ENCODE measurements at regions not wholly inside any gene's neighbourhood (a gene's known extent, or its start where the extent isn't known, plus 50 kb on each side); places are given as distances from the start of the nearest gene placed in this dataset.

DNA sequence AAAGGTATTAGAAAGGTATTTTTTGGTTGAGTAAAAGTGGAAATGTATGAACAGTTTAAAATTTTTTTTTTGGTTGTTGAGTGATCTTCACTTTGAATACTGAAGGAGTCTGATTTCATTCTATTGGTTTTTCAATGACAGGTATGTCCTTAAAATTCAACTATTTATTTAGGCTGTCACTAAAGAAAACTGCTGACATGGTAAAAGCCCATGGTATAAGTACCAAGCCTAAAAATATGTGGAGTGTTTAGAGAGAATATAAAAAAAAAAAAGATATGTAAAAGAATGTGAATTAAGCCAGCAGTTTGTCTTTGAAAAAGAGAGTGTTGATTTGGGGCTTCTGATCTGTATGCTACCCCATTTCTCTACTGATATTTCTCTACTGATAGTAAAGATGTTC is 90.3 kb upstream of the SUCLG2 start:
- Histone ChIP-seq H3K4ac (replicated peaks; ENCODE audit: insufficient read length, low read depth, low read length) (no peak overlapping the region), H3K79me2 (ENCODE audit: control insufficient read depth in 1 of 2, insufficient read depth in 2 of 2, low read length in 2 of 2) (no peaks in the 10 kb centered on the region), H3K23ac (ENCODE audit: insufficient read length) (no peak overlapping the region), H4K5ac (ENCODE audit: insufficient read length, low read depth, low read length) (no peak overlapping the region), H2BK5ac (ENCODE audit: low read depth, low read length) (no peak overlapping the region), H4K20me1 (replicated peaks in 1 of 2; ENCODE audit: control insufficient read depth in 1 of 2, insufficient read depth in 2 of 2, low read length in 2 of 2) (no peaks in the 10 kb centered on the region), H3K27ac (ENCODE audit: low read depth, low read length) (no peak overlapping the region), H2BK120ac (replicated peaks; ENCODE audit: low read depth, low read length) (no peak overlapping the region), H3K9ac (replicated peaks in 1 of 4; ENCODE audit: extremely low read depth in 1 of 4, low read depth in 3 of 4, low read length in 3 of 4) (no peak overlapping the region), H4K8ac (ENCODE audit: extremely low read depth, insufficient read depth, low read length) (no peak overlapping the region), H2AFZ (ENCODE audit: low read length) (no peak overlapping the region), H3K23me2 (ENCODE audit: low read depth, low read length) (no peaks in the 10 kb centered on the region), H3K27me3 (replicated peaks in 1 of 4; ENCODE audit: control insufficient read depth in 3 of 4, extremely low read depth in 1 of 4, insufficient read depth in 3 of 4, low read length in 3 of 4) (no peaks in the 10 kb centered on the region), H3K4me2 (ENCODE audit: insufficient read depth in 1 of 2, low read depth in 2 of 2, low read length in 2 of 2) (no peak overlapping the region), H3K56ac (replicated peaks; ENCODE audit: insufficient read length, low read depth, low read length) (no peak overlapping the region), H4K91ac (replicated peaks; ENCODE audit: insufficient read length, low read length) (no peak overlapping the region), H3K18ac (ENCODE audit: extremely low read depth, low read length) (no peak overlapping the region), H2BK15ac (ENCODE audit: low read length) (no peak overlapping the region), H3K14ac (ENCODE audit: insufficient read length) (no peak overlapping the region), H3K4me3 (ENCODE audit: extremely low read depth in 1 of 4, insufficient read depth in 2 of 4, low read depth in 3 of 4, low read length in 4 of 4) (no peak overlapping the region), H3K36me3 (ENCODE audit: control insufficient read depth in 2 of 4, insufficient read depth in 4 of 4, low read length in 3 of 4) (no peaks in the 10 kb centered on the region), H2BK20ac (ENCODE audit: low read length) (no peak overlapping the region), H2AK5ac (ENCODE audit: low read depth, low read length) (no peak overlapping the region), H3K9me3 (ENCODE audit: insufficient read depth in 2 of 2, low read depth in 1 of 2, low read length in 1 of 2) (no peaks in the 10 kb centered on the region), H3K79me1 (ENCODE audit: low read depth, low read length) (no peaks in the 10 kb centered on the region), H2BK12ac (ENCODE audit: low read depth, low read length) (no peak overlapping the region), H3K4me1 (replicated peaks in 1 of 4; ENCODE audit: control insufficient read depth in 3 of 4, insufficient read depth in 4 of 4, low read length in 3 of 4) (no peaks in the 10 kb centered on the region)
- TF ChIP-seq SIN3A (conservative IDR thresholded peaks at IDR 0.05 in 1 of 2, IDR thresholded peaks at IDR 0.05 in 1 of 2; ENCODE audit: low read depth in 1 of 2, low read length in 2 of 2), result no peak
- no peak for TF ChIP-seq KDM4A (IDR thresholded peaks at IDR 0.05; ENCODE audit: low read depth, low read length, severe bottlenecking)
- FAIRE-seq (no peak), DNase-seq (ENCODE audit: low read depth in 1 of 2, low spot score in 2 of 2) (no peak)
- CTCF ChIA-PET (ENCODE audit: partially characterized antibody), result interaction anchor here (0.6 to 2.1 kb wide), 3 partner anchors 8 to 772 kb away, joined by 3 to 5 read pairs (median 4); no protein-coding TSS in a partner anchor
- POLR2A ChIA-PET (ENCODE audit: partially characterized antibody), result no interaction called here
